Keratinocyte (primary cell): ENCODE measurements at regions not wholly inside any gene's neighbourhood (a gene's known extent, or its start where the extent isn't known, plus 50 kb on each side); places are given as distances from the start of the nearest gene placed in this dataset.

Experiments used
- DNase-seq: peaks from one replicate; pipeline ENCODE4 v3.0.0-alpha.2; 2011; ENCODE audit warnings: low read depth, missing footprints, low spot score
- FAIRE-seq: peaks from 2 replicates; lab custom pipeline; 2011; peaks lifted over from hg19 to GRCh38; lab: Jason Lieb, UNC
- H2AFZ ChIP-seq: 2 replicates; pipeline ENCODE4 v1.6.0; 2012; ENCODE audit warnings: low read length, control low read depth, inconsistent platforms; ENCODE audit not compliant: control insufficient read depth
- H3K27ac ChIP-seq: 2 replicates; pipeline ENCODE4 v1.5.1; 2011; ENCODE audit warnings: low read length; ENCODE audit not compliant: control insufficient read depth, insufficient read depth
- H3K27me3 ChIP-seq: 3 replicates; pipeline ENCODE4 v1.6.0; 2011; ENCODE audit warnings: low read length; ENCODE audit not compliant: control insufficient read depth, insufficient read depth; ENCODE audit errors: extremely low read depth
- H3K36me3 ChIP-seq, 2 experiments: 2 replicates in 1 of 2; 3 replicates in 1 of 2; pipeline ENCODE4 v1.5.1; 2011; ENCODE audit warnings: low read length in 2 of 2, mild to moderate bottlenecking in 1 of 2; ENCODE audit not compliant: control insufficient read depth in 2 of 2, insufficient read depth in 2 of 2; ENCODE audit errors: extremely low read depth in 1 of 2
- H3K4me1 ChIP-seq: 3 replicates; pipeline ENCODE4 v1.5.1; 2011; ENCODE audit warnings: low read length; ENCODE audit not compliant: control insufficient read depth, insufficient read depth; ENCODE audit errors: extremely low read depth
- H3K4me2 ChIP-seq: 3 replicates; pipeline ENCODE4 v1.6.0; 2011; ENCODE audit warnings: low read depth, low read length; ENCODE audit not compliant: control insufficient read depth, insufficient read depth; ENCODE audit errors: extremely low read depth
- H3K4me3 ChIP-seq, 3 experiments: fragments of 200-600 bp in 1 of 3; sonication (generic) in 1 of 3; 2 replicates in 2 of 3; 3 replicates in 1 of 3; pipeline ENCODE4 v1.5.1; 2011 to 2016; ENCODE audit warnings: low read length in 3 of 3, mild to moderate bottlenecking in 3 of 3, control low read depth in 2 of 3, inconsistent platforms in 1 of 3, low read depth in 1 of 3, mixed read lengths in 1 of 3, mixed run types in 1 of 3, moderate library complexity in 1 of 3; ENCODE audit not compliant: control insufficient read depth in 2 of 3, insufficient read depth in 2 of 3; ENCODE audit errors: extremely low read depth in 1 of 3
- H3K79me2 ChIP-seq: 2 replicates; pipeline ENCODE4 v1.6.0; 2012; ENCODE audit warnings: low read length; ENCODE audit not compliant: control insufficient read depth, insufficient read depth
- H3K9ac ChIP-seq: 3 replicates; pipeline ENCODE4 v1.6.0; 2011; ENCODE audit warnings: low read length; ENCODE audit not compliant: control insufficient read depth, insufficient read depth; ENCODE audit errors: extremely low read depth
- H3K9me1 ChIP-seq: 3 replicates; pipeline ENCODE4 v1.6.0; 2011; ENCODE audit warnings: low read length; ENCODE audit not compliant: control insufficient read depth, insufficient read depth; ENCODE audit errors: extremely low read depth
- H3K9me3 ChIP-seq: 2 replicates; pipeline ENCODE4 v1.5.1; 2012; ENCODE audit warnings: low read depth, low read length; ENCODE audit not compliant: control insufficient read depth
- H4K20me1 ChIP-seq: 3 replicates; pipeline ENCODE4 v1.6.0; 2011; ENCODE audit warnings: low read length; ENCODE audit not compliant: control insufficient read depth, insufficient read depth; ENCODE audit errors: extremely low read depth
- CTCF ChIP-seq, 3 experiments: IDR thresholded peaks in 1 of 3; conservative IDR thresholded peaks in 1 of 3; optimal IDR thresholded peaks in 1 of 3; 2 replicates in 2 of 3; 3 replicates in 1 of 3; pipeline versions ENCODE3 to v1.5.1; 2011; ENCODE audit warnings: low read length in 3 of 3, mild to moderate bottlenecking in 3 of 3, moderate library complexity in 2 of 3, control low read depth in 1 of 3, inconsistent platforms in 1 of 3; ENCODE audit not compliant: insufficient read depth in 2 of 3; ENCODE audit errors: extremely low read depth in 1 of 3
- EZH2 ChIP-seq: IDR thresholded peaks from one replicate; pipeline ENCODE4 v1.6.1; 2012; ENCODE audit warnings: inconsistent platforms, mild to moderate bottlenecking, low read length, moderate library complexity
- dilution Hi-C: fragments of 300-500 bp; cut with MboI; formaldehyde crosslinking; loops from one replicate; pipeline ENCODE4 v1.7.0; 2020; ENCODE audit warnings: low sequenced_read_pairs; ENCODE audit not compliant: extremely low pct_ligation_motif_present

DNA sequence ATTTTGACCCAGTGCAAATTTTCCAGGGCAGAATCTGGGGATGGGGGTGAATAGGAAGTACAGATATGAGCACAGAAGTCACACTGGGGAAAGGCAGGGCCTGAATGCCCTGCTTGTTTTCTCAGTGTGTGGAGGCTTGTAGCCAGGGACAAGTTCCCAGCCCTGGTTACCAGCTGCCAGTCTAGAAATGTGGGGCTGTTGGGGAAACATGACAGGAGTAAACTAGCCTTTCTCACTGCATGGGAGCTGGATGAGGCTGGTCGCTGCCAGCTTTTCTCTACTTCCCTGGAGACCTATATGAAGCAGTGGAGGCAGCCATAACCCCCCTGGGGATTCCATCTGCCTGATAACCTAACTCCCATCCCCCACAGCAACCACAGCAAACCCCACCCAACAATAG lies 2267.7 kb downstream of the PCDH9 start:
- H3K4me2 ChIP-seq, result no peak overlapping the region
- no peak overlapping the region for H3K4me3 ChIP-seq
- no peaks in the 10 kb centered on the region for H3K4me1 ChIP-seq
- H3K9me1 ChIP-seq, result no peaks in the 10 kb centered on the region
- FAIRE-seq (no peak), DNase-seq (no peak)
- no peaks in the 10 kb centered on the region for H3K36me3 ChIP-seq
- dilution Hi-C loops, result no loop called here
- no peaks in the 10 kb centered on the region for H4K20me1 ChIP-seq
- TF ChIP-seq CTCF (optimal IDR thresholded peaks at IDR 0.05 in 1 of 3, IDR thresholded peaks at IDR 0.05 in 1 of 3, conservative IDR thresholded peaks at IDR 0.05 in 1 of 3; ENCODE audit: extremely low read depth in 1 of 3, insufficient read depth in 2 of 3, low read length in 3 of 3), result no peak
- H3K79me2 ChIP-seq, result no peaks in the 10 kb centered on the region
- H3K9ac ChIP-seq, result no peak overlapping the region
- no peaks in the 10 kb centered on the region for H3K27me3 ChIP-seq
- H2AFZ ChIP-seq, result no peak overlapping the region
- no peaks in the 10 kb centered on the region for H3K9me3 ChIP-seq
- H3K27ac ChIP-seq, result no peak overlapping the region

GRCh38 chr13:64959276-64959675 lies 2270.9 kb downstream of the PCDH9 start:
- H3K9ac ChIP-seq, result no peak overlapping the region
- no peak overlapping the region for H3K4me2 ChIP-seq
- H3K4me1 ChIP-seq, result no peaks in the 10 kb centered on the region
- no peak for FAIRE-seq
- H3K9me1 ChIP-seq, result no peaks in the 10 kb centered on the region
- DNase-seq, result no peak
- H3K79me2 ChIP-seq, result no peaks in the 10 kb centered on the region
- H3K9me3 ChIP-seq, result no peaks in the 10 kb centered on the region
- H3K27me3 ChIP-seq, result no peaks in the 10 kb centered on the region
- dilution Hi-C loops, result no loop called here
- no peak for TF ChIP-seq CTCF (optimal IDR thresholded peaks at IDR 0.05 in 1 of 3, IDR thresholded peaks at IDR 0.05 in 1 of 3, conservative IDR thresholded peaks at IDR 0.05 in 1 of 3; ENCODE audit: extremely low read depth in 1 of 3, insufficient read depth in 2 of 3, low read length in 3 of 3)
- TF ChIP-seq EZH2, result no peak
- no peak overlapping the region for H2AFZ ChIP-seq
- no peaks in the 10 kb centered on the region for H4K20me1 ChIP-seq
- no peak overlapping the region for H3K4me3 ChIP-seq
- H3K27ac ChIP-seq, result no peak overlapping the region
- no peaks in the 10 kb centered on the region for H3K36me3 ChIP-seq
